ENCODE measurements at regions not wholly inside any gene's neighbourhood (a gene's known extent, or its start where the extent isn't known, plus 50 kb on each side); places are given as distances from the start of the nearest gene placed in this dataset.

GRCh38 chr1:224564454-224565084 is 51.5 kb upstream of the CNIH3 start:
- Histone ChIP-seq H3K9ac (ENCODE audit: control insufficient read depth, insufficient read depth, low read length) (no peak overlapping the region), H3K27me3 (replicated peaks in 1 of 2; ENCODE audit: control insufficient read depth in 2 of 2, insufficient read depth in 2 of 2, low read length in 1 of 2) (no peaks in the 10 kb centered on the region), H2AFZ (ENCODE audit: control insufficient read depth, low read depth, low read length) (no peak overlapping the region), H3K79me2 (ENCODE audit: control insufficient read depth, insufficient read depth, low read length) (no peaks in the 10 kb centered on the region), H4K20me1 (ENCODE audit: control insufficient read depth, insufficient read depth) (no peaks in the 10 kb centered on the region), H3K4me3 (no peak overlapping the region), H3K27ac (ENCODE audit: control insufficient read depth, insufficient read depth) (no peak overlapping the region), H3K4me2 (ENCODE audit: control insufficient read depth, insufficient read depth) (no peak overlapping the region), H3K36me3 (ENCODE audit: control insufficient read depth in 2 of 2, insufficient read depth in 2 of 2, low read length in 1 of 2) (no peaks in the 10 kb centered on the region), H3K4me1 (ENCODE audit: control insufficient read depth, insufficient read depth, low read length) (no peaks in the 10 kb centered on the region), H3K9me3 (replicated peaks; ENCODE audit: control insufficient read depth, insufficient read depth, low read length) (no peaks in the 10 kb centered on the region; the same call in 2 of the 3 replicates)
- DNase-seq (ENCODE audit: low read depth, low spot score) (no peak), ATAC-seq (no peak), FAIRE-seq (no peak)
- intact Hi-C loops (cut with micrococcal nuclease; ENCODE audit: unreplicated experiment): no loop called here
- in situ Hi-C loops (cut with MboI): no loop called here
- ChIA-PET SMC1A (ENCODE audit: uncharacterized antibody, unreplicated experiment) (no interaction called here), POLR2A (no interaction called here), RAD21 (ENCODE audit: unreplicated experiment) (no interaction called here), CTCF (no interaction called here)
- WGBS (ENCODE audit: insufficient coverage, insufficient replicate concordance, low lambda C conversion rate, missing lambda C conversion rate): 27% methylated on average over 3 of the region's 3 CpGs
- no TSS peak for BruUV-seq (replicated peaks)
- TF ChIP-seq, protein P1, sequence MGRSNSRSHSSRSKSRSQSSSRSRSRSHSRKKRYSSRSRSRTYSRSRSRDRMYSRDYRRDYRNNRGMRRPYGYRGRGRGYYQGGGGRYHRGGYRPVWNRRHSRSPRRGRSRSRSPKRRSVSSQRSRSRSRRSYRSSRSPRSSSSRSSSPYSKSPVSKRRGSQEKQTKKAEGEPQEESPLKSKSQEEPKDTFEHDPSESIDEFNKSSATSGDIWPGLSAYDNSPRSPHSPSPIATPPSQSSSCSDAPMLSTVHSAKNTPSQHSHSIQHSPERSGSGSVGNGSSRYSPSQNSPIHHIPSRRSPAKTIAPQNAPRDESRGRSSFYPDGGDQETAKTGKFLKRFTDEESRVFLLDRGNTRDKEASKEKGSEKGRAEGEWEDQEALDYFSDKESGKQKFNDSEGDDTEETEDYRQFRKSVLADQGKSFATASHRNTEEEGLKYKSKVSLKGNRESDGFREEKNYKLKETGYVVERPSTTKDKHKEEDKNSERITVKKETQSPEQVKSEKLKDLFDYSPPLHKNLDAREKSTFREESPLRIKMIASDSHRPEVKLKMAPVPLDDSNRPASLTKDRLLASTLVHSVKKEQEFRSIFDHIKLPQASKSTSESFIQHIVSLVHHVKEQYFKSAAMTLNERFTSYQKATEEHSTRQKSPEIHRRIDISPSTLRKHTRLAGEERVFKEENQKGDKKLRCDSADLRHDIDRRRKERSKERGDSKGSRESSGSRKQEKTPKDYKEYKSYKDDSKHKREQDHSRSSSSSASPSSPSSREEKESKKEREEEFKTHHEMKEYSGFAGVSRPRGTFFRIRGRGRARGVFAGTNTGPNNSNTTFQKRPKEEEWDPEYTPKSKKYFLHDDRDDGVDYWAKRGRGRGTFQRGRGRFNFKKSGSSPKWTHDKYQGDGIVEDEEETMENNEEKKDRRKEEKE (IDR thresholded peaks at IDR 0.05): no peak
- TF ChIP-seq TCF12 (IDR thresholded peaks at IDR 0.05; ENCODE audit: low read depth, low read length) (no peak), MYB (IDR thresholded peaks at IDR 0.05; ENCODE audit: borderline replicate concordance, low read depth, low read length) (no peak), USF1 (IDR thresholded peaks at IDR 0.05; ENCODE audit: borderline replicate concordance, extremely low read length, insufficient read depth, low read depth, low read length) (no peak), DPF2 (IDR thresholded peaks at IDR 0.05) (no peak), MEF2A (IDR thresholded peaks at IDR 0.05; ENCODE audit: insufficient read depth, low read depth, low read length) (no peak), TARDBP (IDR thresholded peaks at IDR 0.05; ENCODE audit: borderline replicate concordance) (no peak), TCF3 (IDR thresholded peaks at IDR 0.05; ENCODE audit: borderline replicate concordance, insufficient read depth, low read depth, low read length) (no peak), HDGF (IDR thresholded peaks at IDR 0.05) (no peak), NR2C1 (IDR thresholded peaks at IDR 0.05) (no peak), CTCF (IDR thresholded peaks at IDR 0.05 in 2 of 3, conservative IDR thresholded peaks at IDR 0.05 in 1 of 3; ENCODE audit: control insufficient read depth in 2 of 3, extremely low read depth in 1 of 3, insufficient read depth in 1 of 3, low read depth in 3 of 3, low read length in 3 of 3) (no peak), SMARCA5 (IDR thresholded peaks at IDR 0.05) (no peak), MEF2B (IDR thresholded peaks at IDR 0.05; ENCODE audit: partially characterized antibody, poor library complexity, severe bottlenecking) (no peak), ELK1 (IDR thresholded peaks at IDR 0.05; ENCODE audit: low read depth, low read length) (no peak), BHLHE40 (IDR thresholded peaks at IDR 0.05; ENCODE audit: borderline replicate concordance in 1 of 2, low read depth in 2 of 2, low read length in 1 of 2) (no peak), BCL11A (IDR thresholded peaks at IDR 0.05; ENCODE audit: low read depth, low read length) (no peak)
- TF ChIP-seq, protein P2, sequence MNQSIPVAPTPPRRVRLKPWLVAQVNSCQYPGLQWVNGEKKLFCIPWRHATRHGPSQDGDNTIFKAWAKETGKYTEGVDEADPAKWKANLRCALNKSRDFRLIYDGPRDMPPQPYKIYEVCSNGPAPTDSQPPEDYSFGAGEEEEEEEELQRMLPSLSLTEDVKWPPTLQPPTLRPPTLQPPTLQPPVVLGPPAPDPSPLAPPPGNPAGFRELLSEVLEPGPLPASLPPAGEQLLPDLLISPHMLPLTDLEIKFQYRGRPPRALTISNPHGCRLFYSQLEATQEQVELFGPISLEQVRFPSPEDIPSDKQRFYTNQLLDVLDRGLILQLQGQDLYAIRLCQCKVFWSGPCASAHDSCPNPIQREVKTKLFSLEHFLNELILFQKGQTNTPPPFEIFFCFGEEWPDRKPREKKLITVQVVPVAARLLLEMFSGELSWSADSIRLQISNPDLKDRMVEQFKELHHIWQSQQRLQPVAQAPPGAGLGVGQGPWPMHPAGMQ (IDR thresholded peaks at IDR 0.05; ENCODE audit: borderline replicate concordance): no peak

Data from GM12878 (cell line).